ENCODE measurements at regions not wholly inside any gene's neighbourhood (a gene's known extent, or its start where the extent isn't known, plus 50 kb on each side); places are given as distances from the start of the nearest gene placed in this dataset.

GRCh38 chr13:59445812-59446211 is 717.9 kb downstream of the DIAPH3 start:
- TF ChIP-seq GATA2 (IDR thresholded peaks at IDR 0.05; ENCODE audit: low read depth, low read length) = no peak
- no peak for TF ChIP-seq GATA3 (IDR thresholded peaks at IDR 0.05; ENCODE audit: low read depth, low read length)

All from SH-SY5Y (cell line).